Activated CD4-positive, alpha-beta memory T cell treated with anti-CD3 and anti-CD28 coated beads for 36 hours (primary cell): ENCODE measurements at regions not wholly inside any gene's neighbourhood (a gene's known extent, or its start where the extent isn't known, plus 50 kb on each side); places are given as distances from the start of the nearest gene placed in this dataset.

Source experiments
- CTCF ChIA-PET: fragments of 350-600 bp; sonication (Branson Sonifier 250); formaldehyde crosslinking; loops from one replicate; lab custom pipeline; 2021; ENCODE audit warnings: antibody characterized with exemption, inconsistent platforms; lab: Charles Lee
- POLR2A ChIA-PET: fragments of 350-600 bp; sonication (Branson Sonifier 250); formaldehyde crosslinking; loops from one replicate; lab custom pipeline; 2021; ENCODE audit warnings: antibody characterized with exemption; lab: Charles Lee
- DNase-seq: peaks from one replicate; pipeline ENCODE4 v3.0.0-alpha.2; 2020
- H3K27ac Mint-ChIP-seq: one replicate; pipeline ENCODE4 v1.8.0; 2021; ENCODE audit warnings: mixed read lengths
- H3K27me3 Mint-ChIP-seq: one replicate; pipeline ENCODE4 v1.8.0; 2021; ENCODE audit warnings: mixed read lengths
- H3K36me3 Mint-ChIP-seq: one replicate; pipeline ENCODE4 v1.8.0; 2021; ENCODE audit warnings: mixed read lengths
- H3K4me1 Mint-ChIP-seq: one replicate; pipeline ENCODE4 v1.8.0; 2021; ENCODE audit warnings: low read depth, mixed read lengths
- H3K4me3 Mint-ChIP-seq: one replicate; pipeline ENCODE4 v1.8.0; 2021; ENCODE audit warnings: mild to moderate bottlenecking, mixed read lengths
- H3K9me3 Mint-ChIP-seq: one replicate; pipeline ENCODE4 v1.8.0; 2021; ENCODE audit warnings: mixed read lengths
- intact Hi-C: fragments of 100-400 bp; cut with micrococcal nuclease; formaldehyde crosslinking; loops from one replicate; pipeline ENCODE4 v1.15.1; 2023

GRCh38 chr4:56102601-56103000 is 153.9 kb downstream of the CEP135 start:
- no peaks in the 10 kb centered on the region for H3K4me1 Mint-ChIP-seq
- DNase-seq, result no peak
- H3K4me3 Mint-ChIP-seq, result no peak overlapping the region
- intact Hi-C loops, result no loop called here
- H3K9me3 Mint-ChIP-seq, result no peaks in the 10 kb centered on the region
- no peaks in the 10 kb centered on the region for H3K36me3 Mint-ChIP-seq
- ChIA-PET POLR2A (no interaction called here), CTCF (no interaction called here)
- no peak overlapping the region for H3K27ac Mint-ChIP-seq
- no peaks in the 10 kb centered on the region for H3K27me3 Mint-ChIP-seq

GRCh38 chr4:56099378-56099786 is 150.6 kb downstream of the CEP135 start:
- ChIA-PET POLR2A (no interaction called here), CTCF (no interaction called here)
- H3K36me3 Mint-ChIP-seq, result no peaks in the 10 kb centered on the region
- DNase-seq, result no peak
- no peak overlapping the region for H3K4me3 Mint-ChIP-seq
- no peak overlapping the region for H3K27ac Mint-ChIP-seq
- no peaks in the 10 kb centered on the region for H3K27me3 Mint-ChIP-seq
- intact Hi-C loops, result no loop called here
- H3K4me1 Mint-ChIP-seq, result no peaks in the 10 kb centered on the region
- no peaks in the 10 kb centered on the region for H3K9me3 Mint-ChIP-seq

GRCh38 chr4:56093576-56093975 is 144.8 kb downstream of the CEP135 start:
- H3K36me3 Mint-ChIP-seq, result no peaks in the 10 kb centered on the region
- H3K27me3 Mint-ChIP-seq, result no peaks in the 10 kb centered on the region
- no peaks in the 10 kb centered on the region for H3K9me3 Mint-ChIP-seq
- ChIA-PET POLR2A (no interaction called here), CTCF (no interaction called here)
- no peak overlapping the region for H3K27ac Mint-ChIP-seq
- intact Hi-C loops, result no loop called here
- no peaks in the 10 kb centered on the region for H3K4me1 Mint-ChIP-seq
- no peak for DNase-seq
- no peak overlapping the region for H3K4me3 Mint-ChIP-seq

- no peak for DNase-seq
- CTCF ChIA-PET, result no interaction called here
- no peaks in the 10 kb centered on the region for H3K4me1 Mint-ChIP-seq
- H3K4me3 Mint-ChIP-seq, result no peak overlapping the region
- H3K36me3 Mint-ChIP-seq, result no peaks in the 10 kb centered on the region
- intact Hi-C loops, result no loop called here
- no peaks in the 10 kb centered on the region for H3K27me3 Mint-ChIP-seq
- POLR2A ChIA-PET, result no interaction called here
- H3K9me3 Mint-ChIP-seq, result no peaks in the 10 kb centered on the region
- H3K27ac Mint-ChIP-seq, result no peak overlapping the region
Observed at GRCh38 chr4:56092540-56092939, 143.8 kb downstream of the CEP135 start.

- H3K9me3 Mint-ChIP-seq, result no peaks in the 10 kb centered on the region
- H3K27me3 Mint-ChIP-seq, result no peaks in the 10 kb centered on the region
- POLR2A ChIA-PET, result no interaction called here
- no peak overlapping the region for H3K27ac Mint-ChIP-seq
- no peaks in the 10 kb centered on the region for H3K36me3 Mint-ChIP-seq
- no peaks in the 10 kb centered on the region for H3K4me1 Mint-ChIP-seq
- no peak overlapping the region for H3K4me3 Mint-ChIP-seq
- CTCF ChIA-PET, result no interaction called here
- DNase-seq, result no peak
- intact Hi-C loops, result no loop called here
Observed at GRCh38 chr4:56086561-56086960, 137.8 kb downstream of the CEP135 start.

- DNase-seq, result no peak
- no peak overlapping the region for H3K27ac Mint-ChIP-seq
Observed at GRCh38 chr4:56086073-56086541, 137.4 kb downstream of the CEP135 start.

GRCh38 chr4:56085275-56085674 is 136.5 kb downstream of the CEP135 start:
- Mint-ChIP-seq H3K36me3 (no peaks in the 10 kb centered on the region), H3K27me3 (no peaks in the 10 kb centered on the region), H3K9me3 (no peaks in the 10 kb centered on the region), H3K4me3 (no peak overlapping the region), H3K4me1 (no peaks in the 10 kb centered on the region), H3K27ac (no peak overlapping the region)
- CTCF ChIA-PET, result no interaction called here
- POLR2A ChIA-PET, result no interaction called here
- intact Hi-C loops, result no loop called here
- no peak for DNase-seq

More at GRCh38 chr4:56086073-56086541, 137.4 kb downstream of the CEP135 start:
- no peaks in the 10 kb centered on the region for H3K36me3 Mint-ChIP-seq
- H3K27me3 Mint-ChIP-seq, result no peaks in the 10 kb centered on the region
- intact Hi-C loops, result no loop called here
- POLR2A ChIA-PET, result no interaction called here
- no peaks in the 10 kb centered on the region for H3K4me1 Mint-ChIP-seq
- CTCF ChIA-PET, result no interaction called here
- H3K9me3 Mint-ChIP-seq, result no peaks in the 10 kb centered on the region
- no peak overlapping the region for H3K4me3 Mint-ChIP-seq

- DNase-seq, result no peak
- no peak overlapping the region for H3K4me3 Mint-ChIP-seq
- no peaks in the 10 kb centered on the region for H3K4me1 Mint-ChIP-seq
- H3K36me3 Mint-ChIP-seq, result no peaks in the 10 kb centered on the region
- H3K27ac Mint-ChIP-seq, result no peak overlapping the region
- ChIA-PET CTCF (no interaction called here), POLR2A (no interaction called here)
- no peaks in the 10 kb centered on the region for H3K9me3 Mint-ChIP-seq
- H3K27me3 Mint-ChIP-seq, result no peaks in the 10 kb centered on the region
- intact Hi-C loops, result no loop called here
Observed at GRCh38 chr4:56084851-56085250, 136.1 kb downstream of the CEP135 start.
